Small intestine (tissue), 7 donors: ENCODE measurements at regions not wholly inside any gene's neighbourhood (a gene's known extent, or its start where the extent isn't known, plus 50 kb on each side); places are given as distances from the start of the nearest gene placed in this dataset.
"Not testable (repeated sequence)": the region's sequence is repeated elsewhere in the genome, so short reads cannot be mapped to it uniquely, and the experiment has no call there.

Source experiments
- DNase-seq, 2 donors: peaks; one replicate each; pipeline versions ENCODE4 v3.0.0 to v3.0.0-alpha.2; 2013
- FAIRE-seq: peaks from 2 replicates; lab custom pipeline; 2012; peaks lifted over from hg19 to GRCh38; lab: Jason Lieb, UNC
- H3K27ac ChIP-seq, 3 donors: one replicate each; pipeline ENCODE4 v1.5.1; 2013; ENCODE audit warnings: low read length in 2 of 3, mild to moderate bottlenecking in 2 of 3, control low read depth in 1 of 3, inconsistent platforms in 1 of 3, low read depth in 1 of 3, moderate library complexity in 1 of 3
- H3K27me3 ChIP-seq, 3 donors: one replicate each; pipeline ENCODE4 v1.6.1; 2013; ENCODE audit warnings: low read length in 3 of 3, inconsistent platforms in 1 of 3; ENCODE audit not compliant: control insufficient read depth in 3 of 3, insufficient read depth in 3 of 3
- H3K36me3 ChIP-seq, 3 donors: one replicate each; pipeline ENCODE4 v1.6.1; 2013; ENCODE audit warnings: low read length in 3 of 3, inconsistent platforms in 1 of 3, low read depth in 1 of 3, mild to moderate bottlenecking in 1 of 3, moderate library complexity in 1 of 3; ENCODE audit not compliant: control insufficient read depth in 3 of 3, insufficient read depth in 2 of 3
- H3K4me1 ChIP-seq, 3 donors: one replicate each; pipeline ENCODE4 v1.6.1; 2013; ENCODE audit warnings: low read length in 2 of 3, inconsistent platforms in 1 of 3, low read depth in 1 of 3, mild to moderate bottlenecking in 1 of 3, moderate library complexity in 1 of 3; ENCODE audit not compliant: control insufficient read depth in 3 of 3, insufficient read depth in 2 of 3
- H3K4me3 ChIP-seq, 3 donors: one replicate each; pipeline ENCODE4 v1.5.1; 2013; ENCODE audit warnings: low read length in 3 of 3, control low read depth in 1 of 3, inconsistent platforms in 1 of 3, low read depth in 1 of 3, mild to moderate bottlenecking in 1 of 3, moderate library complexity in 1 of 3
- H3K9me3 ChIP-seq, 2 donors: one replicate each; pipeline ENCODE4 v1.6.1; 2013; ENCODE audit warnings: low read depth in 1 of 2, low read length in 1 of 2; ENCODE audit not compliant: control insufficient read depth in 2 of 2, insufficient read depth in 1 of 2
- WGBS, 3 donors: extraction: QIAGEN DNeasy Blood & Tissue Kit; methylation state at CpG; one replicate each; pipeline ENCODE4 v1.1.7; 2013; 5-methylcytosine and 5-hydroxymethylcytosine counted together
- donor health status: healthy with polysubstance abuse.
- donor health status: control.
- donor health status: control.
- donor health status: Bipolar disorder and iron deficiency.
- donor health status: healthy.

GRCh38 chr4:170198747-170199146 lies 109.0 kb upstream of the AADAT start:
- no peak for FAIRE-seq
- Histone ChIP-seq H3K27ac (no peak overlapping the region), H3K4me1 (no peaks in the 10 kb centered on the region), H3K27me3 (no peaks in the 10 kb centered on the region), H3K9me3 (no peaks in the 10 kb centered on the region), H3K36me3 (no peaks in the 10 kb centered on the region), H3K4me3 (no peak overlapping the region)
- DNase-seq = no peak
- WGBS, 3 donors = 34 to 64% (median 43%) methylated on average over 1 of the region's 1 CpG

GRCh38 chr4:170194794-170195193 lies 105.0 kb upstream of the AADAT start:
- not testable (repeated sequence) for H3K9me3 ChIP-seq, DNase-seq, H3K27ac ChIP-seq, H3K4me1 ChIP-seq, FAIRE-seq, H3K36me3 ChIP-seq, H3K4me3 ChIP-seq, H3K27me3 ChIP-seq
- WGBS, 3 donors = 22 to 62% (median 49%) methylated on average over 2 of the region's 2 CpGs

- Histone ChIP-seq H3K27me3 (no peaks in the 10 kb centered on the region), H3K9me3 (no peaks in the 10 kb centered on the region), H3K4me1 (no peaks in the 10 kb centered on the region), H3K4me3 (no peak overlapping the region), H3K27ac (no peak overlapping the region), H3K36me3 (no peaks in the 10 kb centered on the region)
- FAIRE-seq (no peak), DNase-seq (no peak)
- 46 to 68% (median 56%) methylated on average over 6 of the region's 6 CpGs for WGBS, 3 donors
Observed at GRCh38 chr4:170193496-170193895, 103.7 kb upstream of the AADAT start.

- Histone ChIP-seq H3K9me3 (no peaks in the 10 kb centered on the region), H3K27me3 (no peaks in the 10 kb centered on the region), H3K27ac (no peak overlapping the region), H3K36me3 (no peaks in the 10 kb centered on the region), H3K4me1 (no peaks in the 10 kb centered on the region), H3K4me3 (no peak overlapping the region)
- 89 to 100% (median 89%) methylated on average over 1 of the region's 1 CpG for WGBS, 3 donors
- DNase-seq (no peak), FAIRE-seq (no peak)
Observed at GRCh38 chr4:170190265-170190664, 100.5 kb upstream of the AADAT start.

- Histone ChIP-seq H3K27ac (no peak overlapping the region), H3K36me3 (no peaks in the 10 kb centered on the region), H3K4me1 (no peaks in the 10 kb centered on the region), H3K9me3 (peaks cover 0 to 6% of the 10 kb centered on the region in 2 donors), H3K4me3 (no peak overlapping the region), H3K27me3 (no peaks in the 10 kb centered on the region)
- 51 to 56% (median 56%) methylated on average over 1 of the region's 1 CpG for WGBS, 3 donors
- FAIRE-seq = no peak
- no peak for DNase-seq
Observed at GRCh38 chr4:170170861-170171260, 81.1 kb upstream of the AADAT start.

- Histone ChIP-seq H3K4me1 (no peaks in the 10 kb centered on the region), H3K36me3 (no peaks in the 10 kb centered on the region), H3K27me3 (no peaks in the 10 kb centered on the region), H3K27ac (no peak overlapping the region), H3K4me3 (no peak overlapping the region), H3K9me3 (peaks cover 0 to 9% of the 10 kb centered on the region in 2 donors)
- 78 to 87% (median 82%) methylated on average over 3 of the region's 3 CpGs for WGBS, 3 donors
- DNase-seq = no peak
- no peak for FAIRE-seq
Observed at GRCh38 chr4:170169699-170170098, 79.9 kb upstream of the AADAT start.

- no peaks in the 10 kb centered on the region for H3K4me1 ChIP-seq
- DNase-seq (no peak), FAIRE-seq (no peak)
- no peak overlapping the region for H3K4me3 ChIP-seq
- H3K27me3 ChIP-seq = no peaks in the 10 kb centered on the region
- 80 to 87% (median 81%) methylated on average over 10 of the region's 10 CpGs for whole genome bisulfite sequencing, 3 donors
- H3K9me3 ChIP-seq = peaks cover 0 to 9% of the 10 kb centered on the region in 2 donors
- no peak overlapping the region for H3K27ac ChIP-seq
- H3K36me3 ChIP-seq = no peaks in the 10 kb centered on the region
Observed at GRCh38 chr4:170167678-170168077, 77.9 kb upstream of the AADAT start.

GRCh38 chr4:170166193-170166592 lies 76.4 kb upstream of the AADAT start:
- 90 to 95% (median 92%) methylated on average over 12 to 26 of the region's 26 CpGs for WGBS, 3 donors
- H3K27ac ChIP-seq, DNase-seq, H3K9me3 ChIP-seq, H3K4me1 ChIP-seq, H3K36me3 ChIP-seq, H3K4me3 ChIP-seq, H3K27me3 ChIP-seq, FAIRE-seq: not testable (repeated sequence)

GRCh38 chr4:170162416-170162815 lies 72.7 kb upstream of the AADAT start:
- Histone ChIP-seq H3K4me3 (no peak overlapping the region), H3K4me1 (no peaks in the 10 kb centered on the region), H3K9me3 (peaks cover 0 to 6% of the 10 kb centered on the region in 2 donors), H3K27ac (no peak overlapping the region), H3K36me3 (no peaks in the 10 kb centered on the region), H3K27me3 (no peaks in the 10 kb centered on the region)
- no peak for FAIRE-seq
- no peak for DNase-seq
